ENCODE measurements at regions not wholly inside any gene's neighbourhood (a gene's known extent, or its start where the extent isn't known, plus 50 kb on each side); places are given as distances from the start of the nearest gene placed in this dataset.

GRCh38 chr9:12441506-12441905 lies 251.7 kb upstream of the TYRP1 start:
- TF ChIP-seq EZH2 (IDR thresholded peaks at IDR 0.05; ENCODE audit: insufficient read depth, poor library complexity, severe bottlenecking), result no peak
- TF ChIP-seq EZH2phosphoT487 (IDR thresholded peaks at IDR 0.05; ENCODE audit: insufficient read depth, low read depth), result no peak

Measured in GM23248 (cell line).